Activated B cell treated with CpG ODN at 0.5 μM for 24 hours (primary cell): ENCODE measurements at regions not wholly inside any gene's neighbourhood (a gene's known extent, or its start where the extent isn't known, plus 50 kb on each side); places are given as distances from the start of the nearest gene placed in this dataset.

Experiments
- ATAC-seq: fragments of 200-7000 bp; cut with Tn5 transposase; one replicate; pipeline ENCODE4 v1.10.0; 2021; ENCODE audit warnings: low read depth, mild to moderate bottlenecking, moderate library complexity
- CTCF ChIA-PET: fragments of 350-600 bp; sonication (Branson Sonifier 250); formaldehyde crosslinking; loops from one replicate; lab custom pipeline; 2021; ENCODE audit warnings: antibody characterized with exemption; lab: Charles Lee
- POLR2A ChIA-PET: fragments of 350-600 bp; sonication (Branson Sonifier 250); formaldehyde crosslinking; loops from one replicate; lab custom pipeline; 2021; ENCODE audit warnings: antibody characterized with exemption; lab: Charles Lee
- DNase-seq: peaks from one replicate; pipeline ENCODE4 v3.0.0; 2022
- H3K27ac Mint-ChIP-seq: one replicate; pipeline ENCODE4 v1.8.0; 2020; ENCODE audit warnings: mixed read lengths
- H3K27me3 Mint-ChIP-seq: one replicate; pipeline ENCODE4 v1.8.0; 2021; ENCODE audit warnings: mixed read lengths
- H3K36me3 Mint-ChIP-seq: one replicate; pipeline ENCODE4 v1.8.0; 2021; ENCODE audit warnings: low read depth, mixed read lengths
- H3K4me1 Mint-ChIP-seq: one replicate; pipeline ENCODE4 v1.8.0; 2021; ENCODE audit warnings: mixed read lengths
- H3K4me3 Mint-ChIP-seq: one replicate; pipeline ENCODE4 v1.8.0; 2020; ENCODE audit warnings: mild to moderate bottlenecking, mixed read lengths
- H3K9me3 Mint-ChIP-seq: one replicate; pipeline ENCODE4 v1.8.0; 2020; ENCODE audit warnings: mixed read lengths
- intact Hi-C: fragments of 100-400 bp; cut with micrococcal nuclease; formaldehyde crosslinking; loops from one replicate; pipeline ENCODE4 v1.15.1; 2024
- TF ChIP-seq, protein P1 (sequence below): fragments of 200-600 bp; IDR thresholded peaks from one replicate; pipeline ENCODE4 v1.8.0; 2022; ENCODE audit warnings: antibody characterized with exemption, mild to moderate bottlenecking

DNA sequence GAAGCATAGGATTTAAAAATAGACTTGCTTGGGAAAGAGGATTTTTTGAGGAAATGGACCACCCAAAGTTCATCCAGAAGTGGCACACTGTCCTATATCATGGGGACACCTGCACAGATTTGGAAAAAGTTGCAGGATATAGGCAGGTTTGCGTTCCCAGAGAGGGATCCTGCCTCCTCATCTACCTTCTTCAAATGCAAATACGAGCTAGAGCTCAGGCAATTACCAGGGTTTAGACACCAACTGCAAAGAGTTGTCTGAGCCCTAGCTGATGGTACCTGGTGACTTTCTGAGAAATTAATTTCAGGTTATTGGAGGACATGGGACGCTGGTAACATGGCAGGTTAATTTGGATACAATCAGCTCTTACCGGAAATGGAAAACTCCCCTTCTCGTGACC is 423.7 kb upstream of the MTPN start:
- ChIA-PET POLR2A (no interaction called here), CTCF (interaction anchor here (1.1 kb wide), 1 partner anchor 11 kb away, joined by 3 read pairs; no protein-coding TSS in a partner anchor)
- Mint-ChIP-seq H3K9me3 (no peaks in the 10 kb centered on the region), H3K36me3 (no peaks in the 10 kb centered on the region), H3K27me3 (no peaks in the 10 kb centered on the region), H3K4me1 (no peaks in the 10 kb centered on the region), H3K27ac (no peak overlapping the region), H3K4me3 (no peak overlapping the region)
- intact Hi-C loops, result loop anchor here (10.0 kb wide), 1 partner anchor 1054 kb away; no protein-coding TSS in a partner anchor
- TF ChIP-seq, protein P1, sequence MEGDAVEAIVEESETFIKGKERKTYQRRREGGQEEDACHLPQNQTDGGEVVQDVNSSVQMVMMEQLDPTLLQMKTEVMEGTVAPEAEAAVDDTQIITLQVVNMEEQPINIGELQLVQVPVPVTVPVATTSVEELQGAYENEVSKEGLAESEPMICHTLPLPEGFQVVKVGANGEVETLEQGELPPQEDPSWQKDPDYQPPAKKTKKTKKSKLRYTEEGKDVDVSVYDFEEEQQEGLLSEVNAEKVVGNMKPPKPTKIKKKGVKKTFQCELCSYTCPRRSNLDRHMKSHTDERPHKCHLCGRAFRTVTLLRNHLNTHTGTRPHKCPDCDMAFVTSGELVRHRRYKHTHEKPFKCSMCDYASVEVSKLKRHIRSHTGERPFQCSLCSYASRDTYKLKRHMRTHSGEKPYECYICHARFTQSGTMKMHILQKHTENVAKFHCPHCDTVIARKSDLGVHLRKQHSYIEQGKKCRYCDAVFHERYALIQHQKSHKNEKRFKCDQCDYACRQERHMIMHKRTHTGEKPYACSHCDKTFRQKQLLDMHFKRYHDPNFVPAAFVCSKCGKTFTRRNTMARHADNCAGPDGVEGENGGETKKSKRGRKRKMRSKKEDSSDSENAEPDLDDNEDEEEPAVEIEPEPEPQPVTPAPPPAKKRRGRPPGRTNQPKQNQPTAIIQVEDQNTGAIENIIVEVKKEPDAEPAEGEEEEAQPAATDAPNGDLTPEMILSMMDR, result no peak
- no peak for ATAC-seq
- no peak for DNase-seq

GRCh38 chr7:136399385-136399784 is 422.2 kb upstream of the MTPN start:
- no peak overlapping the region for H3K27ac Mint-ChIP-seq
- H3K36me3 Mint-ChIP-seq, result no peaks in the 10 kb centered on the region
- no peaks in the 10 kb centered on the region for H3K9me3 Mint-ChIP-seq
- H3K4me1 Mint-ChIP-seq, result no peaks in the 10 kb centered on the region
- ATAC-seq (no peak), DNase-seq (no peak)
- intact Hi-C loops, result no loop called here
- ChIA-PET POLR2A (no interaction called here), CTCF (no interaction called here)
- no peaks in the 10 kb centered on the region for H3K27me3 Mint-ChIP-seq
- H3K4me3 Mint-ChIP-seq, result no peak overlapping the region
- TF ChIP-seq, protein P1, result no peak

GRCh38 chr7:136392856-136393255 is 415.7 kb upstream of the MTPN start:
- intact Hi-C loops, result no loop called here
- no peak overlapping the region for H3K27ac Mint-ChIP-seq
- no peaks in the 10 kb centered on the region for H3K9me3 Mint-ChIP-seq
- DNase-seq (no peak), ATAC-seq (no peak)
- H3K4me1 Mint-ChIP-seq, result no peaks in the 10 kb centered on the region
- TF ChIP-seq, protein P1, result no peak
- H3K27me3 Mint-ChIP-seq, result no peaks in the 10 kb centered on the region
- H3K4me3 Mint-ChIP-seq, result no peak overlapping the region
- no peaks in the 10 kb centered on the region for H3K36me3 Mint-ChIP-seq
- ChIA-PET CTCF (no interaction called here), POLR2A (no interaction called here)

- POLR2A ChIA-PET, result no interaction called here
- DNase-seq, result no peak
These were observed 414.2 kb upstream of the MTPN start for GRCh38 chr7:136391371-136391770.

DNA sequence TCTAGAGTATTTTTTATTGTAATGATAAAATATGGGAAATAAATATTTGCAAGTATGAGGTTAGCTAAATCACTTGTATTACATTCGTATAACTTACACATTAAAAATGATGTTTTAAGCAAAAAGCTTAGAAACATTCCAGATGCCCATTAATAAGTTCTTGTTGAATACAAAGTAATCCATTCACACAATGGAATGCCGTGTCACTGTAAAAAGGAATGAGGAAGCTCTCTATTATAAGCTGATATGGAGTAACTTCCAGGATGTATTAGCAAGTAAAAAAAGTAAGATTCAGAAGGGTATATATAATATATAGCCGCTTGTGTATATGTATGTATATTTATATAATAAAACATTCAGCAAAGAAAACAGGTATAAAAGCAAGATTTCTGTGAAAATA is 412.8 kb upstream of the MTPN start:
- Mint-ChIP-seq H3K4me3 (no peak overlapping the region), H3K36me3 (no peaks in the 10 kb centered on the region), H3K27me3 (no peaks in the 10 kb centered on the region), H3K27ac (no peak overlapping the region), H3K9me3 (no peaks in the 10 kb centered on the region), H3K4me1 (no peaks in the 10 kb centered on the region)
- ATAC-seq, result no peak
- intact Hi-C loops, result no loop called here
- TF ChIP-seq, protein P1, result no peak
- ChIA-PET POLR2A (no interaction called here), CTCF (no interaction called here)
- DNase-seq, result no peak

More at GRCh38 chr7:136391371-136391770, 414.2 kb upstream of the MTPN start:
- H3K4me1 Mint-ChIP-seq, result no peaks in the 10 kb centered on the region
- no peaks in the 10 kb centered on the region for H3K36me3 Mint-ChIP-seq
- CTCF ChIA-PET, result no interaction called here
- TF ChIP-seq, protein P1, result no peak
- no peak overlapping the region for H3K27ac Mint-ChIP-seq
- no peaks in the 10 kb centered on the region for H3K9me3 Mint-ChIP-seq
- ATAC-seq, result no peak
- intact Hi-C loops, result no loop called here
- H3K27me3 Mint-ChIP-seq, result no peaks in the 10 kb centered on the region
- H3K4me3 Mint-ChIP-seq, result no peak overlapping the region
